ENCODE measurements at regions not wholly inside any gene's neighbourhood (a gene's known extent, or its start where the extent isn't known, plus 50 kb on each side); places are given as distances from the start of the nearest gene placed in this dataset.

DNA sequence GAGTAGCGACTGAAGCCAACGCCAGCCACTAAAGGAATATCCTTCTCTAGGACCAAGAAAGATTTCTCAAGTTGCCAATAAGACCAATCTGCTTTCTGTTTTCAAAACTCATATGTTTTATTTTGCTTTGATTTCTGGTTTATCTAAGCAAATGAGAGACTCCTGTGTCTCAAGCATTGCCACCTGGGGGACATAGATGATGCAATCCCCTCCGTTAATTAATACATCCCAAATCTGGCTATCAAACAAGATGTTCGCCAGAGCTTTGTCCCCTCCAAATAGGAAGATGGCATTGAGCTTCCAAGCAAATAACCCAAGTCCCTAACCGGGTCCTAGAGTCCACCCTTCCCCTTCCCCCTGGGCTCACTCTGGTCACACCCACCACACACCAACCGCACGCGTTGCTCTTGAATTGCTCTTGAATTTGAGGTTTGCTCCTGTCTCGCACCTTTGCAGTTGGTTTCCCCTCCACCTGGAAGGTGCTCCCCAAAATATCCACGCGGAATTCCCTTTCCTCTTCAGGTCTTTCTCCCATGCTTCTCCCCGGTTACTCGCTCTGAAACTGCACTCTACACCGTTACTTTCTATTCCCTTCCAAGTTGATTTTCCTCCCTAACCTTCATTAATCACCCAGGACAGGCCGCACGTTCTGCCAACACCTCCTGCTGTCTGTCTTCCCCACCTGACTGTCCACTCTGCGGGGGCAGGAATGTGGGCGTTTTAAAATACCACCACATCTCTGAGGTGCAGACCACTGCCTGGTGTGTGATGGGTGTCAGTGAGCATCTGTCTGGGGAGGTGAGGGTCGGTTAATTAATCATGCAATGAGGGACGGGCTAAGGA lies 64.1 kb upstream of the RNF32 start:
- Histone ChIP-seq H3K36me3 (ENCODE audit: insufficient read depth, low read length) (no peaks in the 10 kb centered on the region), H3K27me3 (ENCODE audit: insufficient read depth, low read depth, low read length) (no peaks in the 10 kb centered on the region), H3K27ac (ENCODE audit: low read length) (no peak overlapping the region), H3K9ac (ENCODE audit: low read length) (no peak overlapping the region), H3K4me3 (ENCODE audit: low read length) (no peak overlapping the region), H2AFZ (ENCODE audit: low read depth, low read length) (no peak overlapping the region), H3F3A (ENCODE audit: insufficient read depth, low read length, poor library complexity, severe bottlenecking) (no peaks in the 10 kb centered on the region), H3K9me3 (ENCODE audit: low read length) (no peaks in the 10 kb centered on the region), H3K4me2 (ENCODE audit: low read length) (no peak overlapping the region), H4K20me1 (ENCODE audit: insufficient read depth) (no peaks in the 10 kb centered on the region), H3K79me2 (replicated peaks; ENCODE audit: insufficient read depth, low read length) (no peaks in the 10 kb centered on the region), H3K9me2 (ENCODE audit: insufficient read depth, low read length) (no peaks in the 10 kb centered on the region)
- no peak for TF ChIP-seq RAD21 (conservative IDR thresholded peaks at IDR 0.05)
- no peak for TF ChIP-seq POLR2AphosphoS5 (IDR thresholded peaks at IDR 0.05)
- no peak for TF ChIP-seq EZH2 (IDR thresholded peaks at IDR 0.05; ENCODE audit: borderline replicate concordance, insufficient read depth, low read length, poor library complexity, severe bottlenecking)
- TF ChIP-seq, protein P1, sequence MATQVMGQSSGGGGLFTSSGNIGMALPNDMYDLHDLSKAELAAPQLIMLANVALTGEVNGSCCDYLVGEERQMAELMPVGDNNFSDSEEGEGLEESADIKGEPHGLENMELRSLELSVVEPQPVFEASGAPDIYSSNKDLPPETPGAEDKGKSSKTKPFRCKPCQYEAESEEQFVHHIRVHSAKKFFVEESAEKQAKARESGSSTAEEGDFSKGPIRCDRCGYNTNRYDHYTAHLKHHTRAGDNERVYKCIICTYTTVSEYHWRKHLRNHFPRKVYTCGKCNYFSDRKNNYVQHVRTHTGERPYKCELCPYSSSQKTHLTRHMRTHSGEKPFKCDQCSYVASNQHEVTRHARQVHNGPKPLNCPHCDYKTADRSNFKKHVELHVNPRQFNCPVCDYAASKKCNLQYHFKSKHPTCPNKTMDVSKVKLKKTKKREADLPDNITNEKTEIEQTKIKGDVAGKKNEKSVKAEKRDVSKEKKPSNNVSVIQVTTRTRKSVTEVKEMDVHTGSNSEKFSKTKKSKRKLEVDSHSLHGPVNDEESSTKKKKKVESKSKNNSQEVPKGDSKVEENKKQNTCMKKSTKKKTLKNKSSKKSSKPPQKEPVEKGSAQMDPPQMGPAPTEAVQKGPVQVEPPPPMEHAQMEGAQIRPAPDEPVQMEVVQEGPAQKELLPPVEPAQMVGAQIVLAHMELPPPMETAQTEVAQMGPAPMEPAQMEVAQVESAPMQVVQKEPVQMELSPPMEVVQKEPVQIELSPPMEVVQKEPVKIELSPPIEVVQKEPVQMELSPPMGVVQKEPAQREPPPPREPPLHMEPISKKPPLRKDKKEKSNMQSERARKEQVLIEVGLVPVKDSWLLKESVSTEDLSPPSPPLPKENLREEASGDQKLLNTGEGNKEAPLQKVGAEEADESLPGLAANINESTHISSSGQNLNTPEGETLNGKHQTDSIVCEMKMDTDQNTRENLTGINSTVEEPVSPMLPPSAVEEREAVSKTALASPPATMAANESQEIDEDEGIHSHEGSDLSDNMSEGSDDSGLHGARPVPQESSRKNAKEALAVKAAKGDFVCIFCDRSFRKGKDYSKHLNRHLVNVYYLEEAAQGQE (IDR thresholded peaks at IDR 0.05; ENCODE audit: borderline replicate concordance): no peak
- TF ChIP-seq TAF1 (IDR thresholded peaks at IDR 0.05; ENCODE audit: low read depth): no peak
- TF ChIP-seq SMC3 (conservative IDR thresholded peaks at IDR 0.05; ENCODE audit: poor library complexity): no peak
- TF ChIP-seq MXI1 (conservative IDR thresholded peaks at IDR 0.05; ENCODE audit: poor library complexity, severe bottlenecking): no peak
- no peak for TF ChIP-seq EP300 (conservative IDR thresholded peaks at IDR 0.05; ENCODE audit: poor library complexity, severe bottlenecking)
- TF ChIP-seq, protein P2, sequence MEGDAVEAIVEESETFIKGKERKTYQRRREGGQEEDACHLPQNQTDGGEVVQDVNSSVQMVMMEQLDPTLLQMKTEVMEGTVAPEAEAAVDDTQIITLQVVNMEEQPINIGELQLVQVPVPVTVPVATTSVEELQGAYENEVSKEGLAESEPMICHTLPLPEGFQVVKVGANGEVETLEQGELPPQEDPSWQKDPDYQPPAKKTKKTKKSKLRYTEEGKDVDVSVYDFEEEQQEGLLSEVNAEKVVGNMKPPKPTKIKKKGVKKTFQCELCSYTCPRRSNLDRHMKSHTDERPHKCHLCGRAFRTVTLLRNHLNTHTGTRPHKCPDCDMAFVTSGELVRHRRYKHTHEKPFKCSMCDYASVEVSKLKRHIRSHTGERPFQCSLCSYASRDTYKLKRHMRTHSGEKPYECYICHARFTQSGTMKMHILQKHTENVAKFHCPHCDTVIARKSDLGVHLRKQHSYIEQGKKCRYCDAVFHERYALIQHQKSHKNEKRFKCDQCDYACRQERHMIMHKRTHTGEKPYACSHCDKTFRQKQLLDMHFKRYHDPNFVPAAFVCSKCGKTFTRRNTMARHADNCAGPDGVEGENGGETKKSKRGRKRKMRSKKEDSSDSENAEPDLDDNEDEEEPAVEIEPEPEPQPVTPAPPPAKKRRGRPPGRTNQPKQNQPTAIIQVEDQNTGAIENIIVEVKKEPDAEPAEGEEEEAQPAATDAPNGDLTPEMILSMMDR (IDR thresholded peaks at IDR 0.05; ENCODE audit: poor library complexity, severe bottlenecking): no peak

DNA sequence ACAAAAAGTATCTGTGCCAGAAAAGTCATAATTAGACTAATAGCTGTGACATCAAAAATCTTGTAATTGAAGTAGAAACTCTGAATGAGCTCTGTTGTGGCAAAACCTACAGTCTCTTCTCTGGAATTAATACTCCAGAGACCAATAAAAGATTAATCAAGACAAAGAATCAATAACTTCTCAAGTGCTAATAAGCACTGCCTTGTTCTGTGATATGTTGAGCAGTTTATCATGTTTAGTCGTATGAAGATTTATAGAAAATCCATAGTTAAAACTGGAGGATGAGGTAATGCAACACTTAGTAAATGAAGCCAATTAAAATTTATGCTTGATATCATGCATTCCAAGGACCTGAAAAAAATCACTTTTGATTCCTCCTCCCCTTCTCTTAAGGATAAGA lies 72.3 kb upstream of the RNF32 start:
- Histone ChIP-seq H3K27me3 (ENCODE audit: insufficient read depth, low read depth, low read length) (no peaks in the 10 kb centered on the region), H4K20me1 (ENCODE audit: insufficient read depth) (no peaks in the 10 kb centered on the region), H3K9ac (ENCODE audit: low read length) (no peak overlapping the region), H2AFZ (ENCODE audit: low read depth, low read length) (no peak overlapping the region), H3K4me2 (ENCODE audit: low read length) (no peak overlapping the region), H3K4me3 (ENCODE audit: low read length) (no peak overlapping the region), H3F3A (ENCODE audit: insufficient read depth, low read length, poor library complexity, severe bottlenecking) (no peaks in the 10 kb centered on the region), H3K9me2 (ENCODE audit: insufficient read depth, low read length) (no peaks in the 10 kb centered on the region), H3K36me3 (ENCODE audit: insufficient read depth, low read length) (no peaks in the 10 kb centered on the region), H3K9me3 (ENCODE audit: low read length) (no peaks in the 10 kb centered on the region), H3K79me2 (replicated peaks; ENCODE audit: insufficient read depth, low read length) (no peaks in the 10 kb centered on the region), H3K27ac (ENCODE audit: low read length) (no peak overlapping the region)
- TF ChIP-seq POLR2AphosphoS5 (IDR thresholded peaks at IDR 0.05): no peak
- TF ChIP-seq, protein P2 (IDR thresholded peaks at IDR 0.05; ENCODE audit: poor library complexity, severe bottlenecking): no peak
- no peak for TF ChIP-seq EP300 (conservative IDR thresholded peaks at IDR 0.05; ENCODE audit: poor library complexity, severe bottlenecking)
- TF ChIP-seq TAF1 (IDR thresholded peaks at IDR 0.05; ENCODE audit: low read depth): no peak
- TF ChIP-seq RAD21 (conservative IDR thresholded peaks at IDR 0.05): no peak
- no peak for TF ChIP-seq SMC3 (conservative IDR thresholded peaks at IDR 0.05; ENCODE audit: poor library complexity)
- TF ChIP-seq EZH2 (IDR thresholded peaks at IDR 0.05; ENCODE audit: borderline replicate concordance, insufficient read depth, low read length, poor library complexity, severe bottlenecking): no peak
- TF ChIP-seq, protein P1 (IDR thresholded peaks at IDR 0.05; ENCODE audit: borderline replicate concordance): no peak
- no peak for TF ChIP-seq MXI1 (conservative IDR thresholded peaks at IDR 0.05; ENCODE audit: poor library complexity, severe bottlenecking)

Data from neural cell (in vitro differentiated cells).